GM12892 (cell line): ENCODE measurements at regions not wholly inside any gene's neighbourhood (a gene's known extent, or its start where the extent isn't known, plus 50 kb on each side); places are given as distances from the start of the nearest gene placed in this dataset.

ENCODE experiments used
- POLR2A ChIP-seq: IDR thresholded peaks from 2 replicates; pipeline ENCODE4 v1.6.1; 2011; ENCODE audit warnings: low read depth, low read length, control low read depth
- POLR2AphosphoS5 ChIP-seq: IDR thresholded peaks from 2 replicates; pipeline ENCODE4 v1.6.1; 2011; ENCODE audit warnings: low read depth, low read length, control low read depth
- TAF1 ChIP-seq: IDR thresholded peaks from 2 replicates; pipeline ENCODE4 v1.6.1; 2011; ENCODE audit warnings: low read depth, mild to moderate bottlenecking, control low read depth, low read length, borderline replicate concordance

DNA sequence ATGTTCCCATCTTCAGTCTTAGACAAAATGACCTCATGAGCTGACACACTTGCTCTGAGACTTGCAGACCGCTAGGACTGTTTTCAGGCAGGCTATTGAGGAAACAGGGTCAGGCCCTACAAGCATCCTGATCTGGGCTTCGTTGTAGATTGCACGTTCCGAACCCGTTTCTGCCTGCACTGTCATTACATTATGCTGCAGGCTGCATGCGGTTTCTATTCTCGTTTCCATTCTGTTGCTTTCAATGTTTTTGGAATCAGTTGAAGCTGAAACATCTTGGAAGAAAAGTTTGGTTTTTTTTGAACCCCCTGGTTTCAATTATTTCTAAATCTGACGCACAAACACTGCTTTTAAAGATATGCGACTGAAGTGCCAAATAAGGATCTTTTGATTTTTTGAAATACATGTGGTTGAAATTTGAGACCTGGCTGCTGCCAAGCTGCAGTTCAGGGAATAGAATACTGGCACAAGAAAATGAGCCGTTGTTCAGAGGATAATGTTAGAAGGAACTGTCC lies 716.1 kb upstream of the INTU start:
- TF ChIP-seq POLR2A = no peak
- no peak for TF ChIP-seq POLR2AphosphoS5
- no peak for TF ChIP-seq TAF1
